NB4 (cell line): ENCODE measurements at regions not wholly inside any gene's neighbourhood (a gene's known extent, or its start where the extent isn't known, plus 50 kb on each side); places are given as distances from the start of the nearest gene placed in this dataset.

ENCODE experiments used
- CTCF ChIP-seq: IDR thresholded peaks from one replicate; pipeline ENCODE4 v1.5.1; 2012; ENCODE audit warnings: low read depth, low read length
- MYC ChIP-seq: IDR thresholded peaks from 2 replicates; pipeline ENCODE4 v1.6.1; 2011; ENCODE audit warnings: low read depth, low read length
- POLR2A ChIP-seq: IDR thresholded peaks from 2 replicates; pipeline ENCODE4 v1.6.1; 2011; ENCODE audit warnings: mild to moderate bottlenecking; ENCODE audit not compliant: insufficient read length; ENCODE audit errors: extremely low read depth

GRCh38 chr7:84916161-84916560 lies 270.7 kb downstream of the SEMA3D start:
- TF ChIP-seq CTCF = no peak
- no peak for TF ChIP-seq POLR2A
- no peak for TF ChIP-seq MYC
